CD14-positive monocyte (primary cell): ENCODE measurements at regions not wholly inside any gene's neighbourhood (a gene's known extent, or its start where the extent isn't known, plus 50 kb on each side); places are given as distances from the start of the nearest gene placed in this dataset.

Source experiments
- DNase-seq, 3 donors: peaks; one replicate each; pipeline ENCODE4 v3.0.0-alpha.2; 2011 to 2022
- H2AFZ ChIP-seq: 2 replicates; pipeline ENCODE4 v1.6.0; 2012; ENCODE audit warnings: mild to moderate bottlenecking, low read depth, low read length, inconsistent platforms; ENCODE audit not compliant: insufficient read depth, poor library complexity, severe bottlenecking
- H3K27ac ChIP-seq, 2 donors: 1 replicate in 1 of 2; 2 replicates in 1 of 2; pipeline ENCODE4 v1.5.1; 2012 to 2013; ENCODE audit warnings: low read length in 2 of 2, control low read depth in 1 of 2, inconsistent platforms in 1 of 2, low read depth in 1 of 2, mild to moderate bottlenecking in 1 of 2
- H3K27me3 ChIP-seq, 2 donors: one replicate each; pipeline versions ENCODE4 v1.6.0 to v1.6.1; 2011 to 2013; ENCODE audit warnings: low read length in 2 of 2; ENCODE audit not compliant: control insufficient read depth in 2 of 2, insufficient read depth in 2 of 2
- H3K36me3 ChIP-seq, 2 donors: replicated peaks in 1 of 2; 1 replicate in 1 of 2; 2 replicates in 1 of 2; pipeline versions ENCODE4 v1.5.1 to v1.6.1; 2012 to 2013; ENCODE audit warnings: low read length in 2 of 2, control low read depth in 1 of 2, inconsistent platforms in 1 of 2, mild to moderate bottlenecking in 1 of 2; ENCODE audit not compliant: insufficient read depth in 2 of 2, control insufficient read depth in 1 of 2
- H3K4me1 ChIP-seq, 2 donors: 1 replicate in 1 of 2; 2 replicates in 1 of 2; pipeline versions ENCODE4 v1.5.1 to v1.6.1; 2012 to 2013; ENCODE audit warnings: low read length in 2 of 2, control low read depth in 1 of 2, inconsistent platforms in 1 of 2, mild to moderate bottlenecking in 1 of 2, moderate library complexity in 1 of 2; ENCODE audit not compliant: insufficient read depth in 2 of 2, control insufficient read depth in 1 of 2
- H3K4me2 ChIP-seq: replicated peaks from 2 replicates; pipeline ENCODE3; 2012; ENCODE audit warnings: low read length, moderate library complexity, mild to moderate bottlenecking; ENCODE audit not compliant: poor library complexity, severe bottlenecking; ENCODE audit errors: extremely low read depth
- H3K4me3 ChIP-seq, 3 experiments: fragments of 200-600 bp in 1 of 3; sonication (generic) in 1 of 3; replicated peaks in 1 of 3; 1 replicate in 2 of 3; 2 replicates in 1 of 3; pipeline ENCODE4 v1.5.1; 2011 to 2013; ENCODE audit warnings: low read length in 3 of 3, mild to moderate bottlenecking in 3 of 3, control low read depth in 2 of 3, low read depth in 2 of 3, inconsistent platforms in 1 of 3, moderate library complexity in 1 of 3
- H3K79me2 ChIP-seq: 2 replicates; pipeline ENCODE4 v1.6.0; 2012; ENCODE audit warnings: mild to moderate bottlenecking, control low read depth, inconsistent platforms, low read length, moderate library complexity; ENCODE audit not compliant: insufficient read depth
- H3K9ac ChIP-seq: 2 replicates; pipeline ENCODE4 v1.6.0; 2017; ENCODE audit warnings: low read length, mild to moderate bottlenecking; ENCODE audit not compliant: insufficient read depth, poor library complexity, severe bottlenecking
- H3K9me3 ChIP-seq, 2 donors: replicated peaks in 1 of 2; 1 replicate in 1 of 2; 2 replicates in 1 of 2; pipeline versions ENCODE4 v1.5.1 to v1.6.1; 2012 to 2013; ENCODE audit warnings: low read length in 2 of 2, control low read depth in 1 of 2; ENCODE audit not compliant: control insufficient read depth in 1 of 2, insufficient read depth in 1 of 2
- H4K20me1 ChIP-seq: 2 replicates; pipeline ENCODE4 v1.6.0; 2012; ENCODE audit warnings: mild to moderate bottlenecking, low read length, control low read depth, moderate library complexity; ENCODE audit not compliant: insufficient read depth
- H3K27ac Mint-ChIP-seq, 7 donors: one replicate each; pipeline ENCODE4 v1.8.0; 2020; ENCODE audit warnings: mild to moderate bottlenecking in 7 of 7, mixed read lengths in 7 of 7, moderate library complexity in 6 of 7, inconsistent platforms in 2 of 7
- H3K27me3 Mint-ChIP-seq, 3 donors: one replicate each; pipeline ENCODE4 v1.8.0; 2021 to 2022; ENCODE audit warnings: low read depth in 3 of 3, mild to moderate bottlenecking in 3 of 3, mixed read lengths in 3 of 3, moderate library complexity in 3 of 3, inconsistent platforms in 1 of 3
- H3K36me3 Mint-ChIP-seq, 2 donors: one replicate each; pipeline ENCODE4 v1.8.0; 2020; ENCODE audit warnings: mixed read lengths in 2 of 2, inconsistent platforms in 1 of 2, mild to moderate bottlenecking in 1 of 2
- H3K4me1 Mint-ChIP-seq: one replicate; pipeline ENCODE4 v1.8.0; 2020; ENCODE audit warnings: mild to moderate bottlenecking, mixed read lengths
- H3K4me3 Mint-ChIP-seq, 2 donors: one replicate each; pipeline ENCODE4 v1.8.0; 2020; ENCODE audit warnings: mild to moderate bottlenecking in 2 of 2, mixed read lengths in 2 of 2, moderate library complexity in 1 of 2
- H3K9me3 Mint-ChIP-seq, 7 donors: one replicate each; pipeline ENCODE4 v1.8.0; 2020 to 2022; ENCODE audit warnings: mixed read lengths in 7 of 7, mild to moderate bottlenecking in 6 of 7, moderate library complexity in 6 of 7, inconsistent platforms in 2 of 7
- WGBS: methylation state at CpG from one replicate; pipeline ENCODE4 v1.1.5; 2013; ENCODE audit warnings: missing lambda C conversion rate; ENCODE audit not compliant: insufficient coverage; 5-methylcytosine and 5-hydroxymethylcytosine counted together
- intact Hi-C, 2 donors: fragments of 100-400 bp; cut with micrococcal nuclease; formaldehyde crosslinking; loops; one replicate each; pipeline versions ENCODE4 v1.15.0 to v1.15.1; 2023
- TF ChIP-seq, protein P1 (sequence below): fragments of 200-600 bp; IDR thresholded peaks from one replicate; pipeline ENCODE4 v1.8.0; 2022; ENCODE audit warnings: antibody characterized with exemption, mild to moderate bottlenecking

GRCh38 chr11:16558494-16558893 lies 180.0 kb upstream of the C11orf58 start:
- Mint-ChIP-seq H3K4me3 (no peak overlapping the region), H3K27me3 (no peaks in the 10 kb centered on the region), H3K9me3 (peaks cover 0 to 8% (median 2%) of the 10 kb centered on the region in 7 donors), H3K36me3 (no peaks in the 10 kb centered on the region), H3K4me1 (no peaks in the 10 kb centered on the region), H3K27ac (no peak overlapping the region)
- Histone ChIP-seq H3K9me3 (no peaks in the 10 kb centered on the region), H3K9ac (no peak overlapping the region), H3K79me2 (no peaks in the 10 kb centered on the region), H3K27me3 (no peaks in the 10 kb centered on the region), H2AFZ (no peak overlapping the region), H4K20me1 (no peaks in the 10 kb centered on the region), H3K4me1 (no peaks in the 10 kb centered on the region), H3K36me3 (no peaks in the 10 kb centered on the region), H3K27ac (no peak overlapping the region), H3K4me2 (no peak overlapping the region), H3K4me3 (no peak overlapping the region)
- intact Hi-C loops: no loop called here
- TF ChIP-seq, protein P1, sequence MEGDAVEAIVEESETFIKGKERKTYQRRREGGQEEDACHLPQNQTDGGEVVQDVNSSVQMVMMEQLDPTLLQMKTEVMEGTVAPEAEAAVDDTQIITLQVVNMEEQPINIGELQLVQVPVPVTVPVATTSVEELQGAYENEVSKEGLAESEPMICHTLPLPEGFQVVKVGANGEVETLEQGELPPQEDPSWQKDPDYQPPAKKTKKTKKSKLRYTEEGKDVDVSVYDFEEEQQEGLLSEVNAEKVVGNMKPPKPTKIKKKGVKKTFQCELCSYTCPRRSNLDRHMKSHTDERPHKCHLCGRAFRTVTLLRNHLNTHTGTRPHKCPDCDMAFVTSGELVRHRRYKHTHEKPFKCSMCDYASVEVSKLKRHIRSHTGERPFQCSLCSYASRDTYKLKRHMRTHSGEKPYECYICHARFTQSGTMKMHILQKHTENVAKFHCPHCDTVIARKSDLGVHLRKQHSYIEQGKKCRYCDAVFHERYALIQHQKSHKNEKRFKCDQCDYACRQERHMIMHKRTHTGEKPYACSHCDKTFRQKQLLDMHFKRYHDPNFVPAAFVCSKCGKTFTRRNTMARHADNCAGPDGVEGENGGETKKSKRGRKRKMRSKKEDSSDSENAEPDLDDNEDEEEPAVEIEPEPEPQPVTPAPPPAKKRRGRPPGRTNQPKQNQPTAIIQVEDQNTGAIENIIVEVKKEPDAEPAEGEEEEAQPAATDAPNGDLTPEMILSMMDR: no peak
- DNase-seq: no peak
- no CpG with 5 or more reads among the region's 1 CpG for WGBS

- Histone ChIP-seq H3K79me2 (no peaks in the 10 kb centered on the region), H3K4me3 (no peak overlapping the region), H3K9ac (no peak overlapping the region), H3K4me2 (no peak overlapping the region), H3K36me3 (no peaks in the 10 kb centered on the region), H4K20me1 (no peaks in the 10 kb centered on the region), H2AFZ (no peak overlapping the region), H3K4me1 (no peaks in the 10 kb centered on the region), H3K27ac (no peak overlapping the region), H3K9me3 (no peaks in the 10 kb centered on the region), H3K27me3 (no peaks in the 10 kb centered on the region)
- TF ChIP-seq, protein P1: no peak
- H3K9me3 Mint-ChIP-seq: peaks cover 0 to 3% (median 0%) of the 10 kb centered on the region in 7 donors
- intact Hi-C loops: no loop called here
- no peak overlapping the region for H3K27ac Mint-ChIP-seq
- DNase-seq: no peak
- H3K27me3 Mint-ChIP-seq: peaks cover 0 to 2% (median 0%) of the 10 kb centered on the region in 3 donors
- no peaks in the 10 kb centered on the region for H3K4me1 Mint-ChIP-seq
- H3K36me3 Mint-ChIP-seq: no peaks in the 10 kb centered on the region
- WGBS: no CpG with 5 or more reads among the region's 2 CpGs
- no peak overlapping the region for H3K4me3 Mint-ChIP-seq
Measured at GRCh38 chr11:16555956-16556355, 182.5 kb upstream of the C11orf58 start.
